ENCODE measurements at regions not wholly inside any gene's neighbourhood (a gene's known extent, or its start where the extent isn't known, plus 50 kb on each side); places are given as distances from the start of the nearest gene placed in this dataset.

GRCh38 chr12:126557659-126558058 lies 1492.4 kb downstream of the AACS start:
- DNase-seq = no peak

- DNase-seq = no peak
These were observed 1493.0 kb downstream of the AACS start for GRCh38 chr12:126558219-126558618.

GRCh38 chr12:126558810-126559209 lies 1493.6 kb downstream of the AACS start:
- no peak for DNase-seq

DNA sequence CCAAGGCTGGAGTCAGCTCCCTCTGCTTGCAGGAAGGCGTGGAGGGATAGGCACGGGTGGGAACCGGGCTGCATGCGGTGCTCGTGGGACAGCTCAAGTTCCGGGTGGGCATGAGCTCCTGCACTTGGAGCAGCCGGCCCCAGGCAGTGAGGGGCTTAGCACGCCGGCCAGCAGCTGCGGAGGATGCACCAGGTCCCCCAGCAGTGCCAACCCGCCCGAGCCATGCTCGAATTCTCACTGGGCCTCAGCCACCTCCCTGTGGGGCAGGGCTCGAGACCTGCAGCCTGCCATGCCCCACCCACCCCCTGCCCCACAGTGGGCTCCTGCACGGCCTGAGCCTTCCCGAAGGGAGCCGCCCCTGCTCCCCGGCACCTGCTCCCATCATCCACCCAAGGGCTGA lies 1501.8 kb downstream of the AACS start:
- no peak for DNase-seq

DNA sequence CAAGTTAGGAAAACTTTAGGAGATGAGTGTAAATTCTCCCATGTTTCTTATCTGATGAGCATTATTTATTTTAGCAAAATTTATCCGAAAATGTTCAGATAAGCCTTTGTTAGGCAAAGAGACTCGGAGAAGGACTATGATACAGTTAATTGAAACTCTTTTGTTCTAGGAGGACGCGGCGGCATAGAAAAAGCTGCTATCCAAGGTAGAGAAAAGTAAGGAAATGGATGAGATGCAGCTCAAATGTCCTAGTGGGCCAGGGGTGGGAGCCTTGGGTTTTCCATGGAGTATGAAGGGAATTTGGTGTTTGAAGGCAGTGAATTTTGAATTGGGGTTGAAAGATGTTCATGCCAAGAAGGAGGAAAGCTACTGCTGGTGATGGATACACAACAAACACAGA lies 1504.5 kb downstream of the AACS start:
- DNase-seq = no peak

DNA sequence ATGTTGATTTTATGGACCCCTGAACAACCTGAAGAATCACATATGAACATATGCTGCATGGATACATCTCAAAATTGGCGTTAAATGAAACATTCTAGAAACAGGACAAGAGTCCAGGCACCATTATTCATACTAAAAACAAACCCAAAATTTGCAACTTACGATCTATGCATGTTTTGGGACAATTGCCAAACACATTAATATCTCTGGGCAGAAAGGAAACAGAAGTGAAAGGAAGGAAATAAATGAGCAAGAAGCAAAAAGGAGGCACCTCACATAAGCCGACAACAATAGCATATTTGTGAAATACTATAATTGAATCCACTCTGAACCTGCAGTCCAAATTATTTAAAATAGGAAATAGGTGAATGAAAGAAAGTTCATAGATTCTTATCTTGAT lies 1505.3 kb downstream of the AACS start:
- no peak for DNase-seq

- no peak for DNase-seq
These were observed 1506.9 kb downstream of the AACS start for GRCh38 chr12:126572170-126572569.

DNA sequence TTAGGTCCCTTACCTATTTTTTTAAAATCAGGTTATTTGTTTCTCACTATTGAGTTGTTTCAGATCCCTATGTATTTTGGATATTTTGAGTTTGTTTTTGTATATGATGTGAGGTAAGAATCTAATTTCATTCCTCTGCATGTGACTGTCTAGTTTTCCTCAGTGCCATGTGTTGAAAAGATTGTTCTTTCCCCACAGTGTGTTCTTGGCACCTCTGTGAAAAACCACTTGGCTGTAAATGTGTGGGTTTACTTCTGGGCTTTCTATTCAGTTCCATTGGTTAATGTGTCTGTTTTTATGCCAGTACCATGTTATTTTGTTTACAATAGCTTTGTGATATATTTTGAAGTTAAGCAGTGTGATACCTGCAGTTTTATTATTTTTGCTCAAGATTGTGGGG lies 1516.4 kb downstream of the AACS start:
- no peak for DNase-seq

- DNase-seq = no peak
These were observed 1517.0 kb downstream of the AACS start for GRCh38 chr12:126582231-126582630.

GRCh38 chr12:126588586-126589249 lies 1523.5 kb downstream of the AACS start:
- DNase-seq = no peak

DNA sequence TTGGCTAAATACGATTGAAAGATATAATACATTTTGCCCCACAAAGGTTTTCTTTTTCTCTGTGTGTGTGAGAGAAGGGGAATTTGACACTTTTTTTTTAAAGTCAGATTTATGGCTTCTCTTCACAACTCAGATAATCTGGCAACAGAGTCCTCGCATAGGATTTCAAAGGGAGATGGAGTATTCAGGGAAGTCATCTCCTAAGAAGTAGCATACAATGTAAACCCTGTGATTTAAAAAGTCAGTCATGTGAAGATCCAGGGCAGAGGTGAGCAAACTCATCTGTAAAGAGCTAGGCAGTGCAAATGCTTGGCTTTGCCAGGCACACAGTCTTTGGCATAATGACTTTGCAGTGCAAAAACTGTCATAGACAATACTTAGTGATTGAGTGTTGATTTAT lies 1526.3 kb downstream of the AACS start:
- DNase-seq = no peak

- DNase-seq = no peak
These were observed 1536.2 kb downstream of the AACS start for GRCh38 chr12:126601184-126602170.

- no peak for DNase-seq
These were observed 1537.4 kb downstream of the AACS start for GRCh38 chr12:126602612-126603011.

DNA sequence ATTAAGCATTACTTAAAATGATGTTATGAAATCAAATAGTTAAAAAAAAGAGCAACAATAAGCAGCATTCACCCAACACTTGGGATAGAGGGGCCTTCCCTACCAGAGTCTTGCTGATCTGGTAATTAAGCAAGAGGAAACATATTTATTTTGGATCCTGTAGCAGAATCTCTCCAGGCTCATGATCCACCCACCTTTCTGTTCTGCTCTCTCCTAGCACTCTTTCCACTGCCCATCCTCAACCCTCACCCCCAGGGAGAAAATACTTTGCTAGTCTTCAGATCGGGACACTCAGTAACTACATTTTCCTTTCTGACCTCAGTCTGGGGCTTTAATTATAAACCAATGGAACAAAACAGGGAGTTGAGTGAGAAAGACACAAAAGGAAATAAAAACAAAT lies 1541.9 kb downstream of the AACS start:
- no peak for DNase-seq

- no peak for DNase-seq
These were observed 1542.6 kb downstream of the AACS start for GRCh38 chr12:126607867-126608266.

DNA sequence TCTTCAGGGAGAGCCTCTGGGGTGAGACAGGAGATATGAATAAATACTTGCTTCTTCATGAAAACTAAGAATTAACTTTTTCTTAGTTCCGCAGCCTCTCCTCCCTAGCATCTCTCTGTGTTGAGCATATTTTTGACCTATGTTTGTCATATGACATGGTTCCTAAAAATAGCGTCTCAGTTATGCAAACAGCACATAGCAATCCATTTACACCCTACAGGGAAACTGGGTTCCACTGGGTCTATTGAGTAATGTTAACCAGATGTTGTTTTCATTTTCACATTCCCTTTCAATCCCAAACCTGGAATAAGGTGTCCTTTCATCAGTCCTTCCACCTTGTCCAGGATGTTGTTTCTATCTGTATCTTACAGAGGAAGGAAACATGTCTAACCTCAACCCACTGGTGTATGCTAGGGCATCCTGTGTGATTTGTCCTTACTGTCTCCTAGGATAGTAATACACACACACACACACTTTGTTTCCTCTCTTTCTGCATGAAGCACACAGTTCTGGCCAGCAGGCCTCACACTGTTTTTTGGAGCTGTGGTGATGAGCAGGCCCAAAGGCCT lies 1543.5 kb downstream of the AACS start:
- no peak for DNase-seq

DNA sequence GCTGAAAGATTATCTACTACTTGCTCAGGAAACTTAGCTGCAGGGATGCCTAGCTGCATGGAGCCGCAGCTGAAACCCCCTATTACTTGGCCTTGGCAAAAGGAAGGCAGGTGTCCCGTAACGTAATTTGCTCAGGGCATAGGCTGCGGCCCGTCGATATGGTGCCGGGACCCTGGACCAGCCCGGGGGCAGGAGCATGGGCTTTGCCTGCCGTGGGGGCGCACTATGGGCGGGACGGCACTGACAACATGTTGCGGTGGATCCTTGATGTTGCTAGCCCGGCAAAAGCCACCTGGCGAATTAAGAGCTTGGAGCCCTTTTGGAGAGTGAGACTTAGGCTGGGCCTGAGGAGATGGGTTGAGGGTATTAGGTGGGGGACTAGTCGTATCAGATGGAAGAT lies 1551.2 kb downstream of the AACS start:
- DNase-seq = no peak

DNA sequence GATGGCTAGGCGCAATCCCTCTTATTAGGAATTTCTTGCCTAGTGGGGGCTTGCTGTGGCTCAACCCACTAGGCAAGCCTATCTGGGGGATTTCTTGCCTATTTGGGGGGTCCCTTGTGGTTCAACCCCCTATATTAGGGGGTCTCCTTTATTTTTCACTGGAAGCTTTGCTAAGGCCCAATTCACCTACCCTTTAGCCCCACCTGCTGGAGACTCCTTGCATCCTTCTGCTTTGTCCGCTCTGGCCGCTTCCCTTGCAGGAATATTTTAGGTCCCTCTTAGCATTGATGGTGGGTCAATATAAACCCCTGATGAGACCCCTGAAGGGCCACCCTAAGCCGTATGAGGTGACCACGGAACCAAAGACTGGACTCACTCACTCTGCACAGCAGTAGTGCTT lies 1552.1 kb downstream of the AACS start:
- DNase-seq = no peak

GRCh38 chr12:126627596-126627995 lies 1562.4 kb downstream of the AACS start:
- DNase-seq = no peak

- DNase-seq = no peak
These were observed 1571.6 kb downstream of the AACS start for GRCh38 chr12:126636821-126637220.

GRCh38 chr12:126644236-126645020 lies 1579.2 kb downstream of the AACS start:
- DNase-seq = no peak

DNA sequence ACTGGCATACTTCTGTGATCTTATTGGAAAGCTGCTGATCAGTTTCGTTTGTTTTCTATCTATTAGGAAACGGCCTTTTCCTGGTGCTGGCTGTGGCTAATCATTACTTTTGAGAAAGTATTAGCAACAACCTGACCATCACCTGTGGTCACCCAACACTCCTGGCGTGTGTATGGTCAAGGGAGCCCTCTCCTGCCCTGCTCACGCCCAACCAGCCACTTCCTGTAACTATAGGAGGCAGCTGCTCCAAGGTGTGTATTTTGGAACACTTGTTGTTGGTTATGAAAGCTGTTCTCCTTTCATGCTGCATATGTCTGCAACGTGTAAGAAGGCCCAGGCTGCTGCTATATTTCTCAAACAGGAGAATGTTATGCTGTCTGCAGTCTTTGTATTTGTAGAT lies 1582.8 kb downstream of the AACS start:
- DNase-seq = no peak

DNA sequence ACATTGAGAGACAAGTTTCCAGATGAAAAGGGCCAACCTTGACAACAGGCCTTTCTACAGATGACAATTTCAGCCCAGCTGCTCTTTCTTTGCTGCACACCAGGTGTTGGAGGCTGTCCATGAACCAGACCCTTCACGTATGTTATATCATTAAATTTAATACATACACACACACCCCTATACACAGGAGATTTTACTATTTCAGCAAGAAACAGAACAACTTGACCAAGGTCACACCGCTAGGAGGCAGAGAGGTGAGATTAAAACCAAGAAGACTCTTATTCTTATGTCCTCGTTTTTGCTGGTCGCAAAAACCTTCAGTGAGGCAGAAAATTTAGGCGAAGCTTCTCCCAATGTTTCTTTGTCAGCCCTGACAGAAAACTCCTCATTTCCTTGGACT lies 1585.9 kb downstream of the AACS start:
- DNase-seq = no peak
